WTC11 (cell line): ENCODE measurements at regions not wholly inside any gene's neighbourhood (a gene's known extent, or its start where the extent isn't known, plus 50 kb on each side); places are given as distances from the start of the nearest gene placed in this dataset.

Experiments used
- SMAD3 ChIP-seq: sonication (generic); formaldehyde crosslinking; IDR thresholded peaks from 2 replicates; pipeline ENCODE4 v1.8.0; 2022; ENCODE audit warnings: missing genetic modification reagents, mild to moderate bottlenecking, borderline replicate concordance
- TF ChIP-seq, protein P1 (sequence below): sonication (generic); formaldehyde crosslinking; IDR thresholded peaks from 2 replicates; pipeline ENCODE4 v1.8.1; 2023; ENCODE audit warnings: mild to moderate bottlenecking, missing genetic modification reagents, moderate library complexity
- TF ChIP-seq, protein P2 (sequence below): fragments of 200-600 bp; IDR thresholded peaks from 2 replicates; pipeline ENCODE4 v1.8.0; 2022; ENCODE audit warnings: antibody characterized with exemption
- TF ChIP-seq, protein P3 (sequence below): sonication (generic); formaldehyde crosslinking; IDR thresholded peaks from 2 replicates; pipeline ENCODE4 v1.8.0; 2022; ENCODE audit warnings: mild to moderate bottlenecking, missing genetic modification reagents

DNA sequence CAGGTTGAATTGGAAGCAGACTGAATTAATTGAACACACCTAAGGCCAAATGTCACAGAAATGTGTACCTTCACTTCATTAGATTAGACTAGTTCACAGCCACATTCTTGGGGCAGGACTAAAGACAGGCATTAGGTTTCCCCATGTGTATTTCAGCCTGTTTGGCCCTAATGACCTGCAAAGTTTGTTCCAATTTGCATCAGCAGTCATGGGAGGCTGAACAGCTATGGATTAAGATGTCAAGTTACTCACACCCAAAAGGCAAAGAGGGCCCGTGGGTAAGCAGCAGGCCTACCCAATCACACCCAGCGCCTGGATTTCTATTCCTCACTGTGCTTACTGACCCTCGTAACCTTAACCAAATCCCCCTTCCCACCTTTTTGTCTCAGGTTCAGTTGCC is 99.6 kb upstream of the RIOK3 start:
- TF ChIP-seq, protein P1, sequence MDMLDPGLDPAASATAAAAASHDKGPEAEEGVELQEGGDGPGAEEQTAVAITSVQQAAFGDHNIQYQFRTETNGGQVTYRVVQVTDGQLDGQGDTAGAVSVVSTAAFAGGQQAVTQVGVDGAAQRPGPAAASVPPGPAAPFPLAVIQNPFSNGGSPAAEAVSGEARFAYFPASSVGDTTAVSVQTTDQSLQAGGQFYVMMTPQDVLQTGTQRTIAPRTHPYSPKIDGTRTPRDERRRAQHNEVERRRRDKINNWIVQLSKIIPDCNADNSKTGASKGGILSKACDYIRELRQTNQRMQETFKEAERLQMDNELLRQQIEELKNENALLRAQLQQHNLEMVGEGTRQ (CRISPR knock-in tag), result no peak
- TF ChIP-seq, protein P2, sequence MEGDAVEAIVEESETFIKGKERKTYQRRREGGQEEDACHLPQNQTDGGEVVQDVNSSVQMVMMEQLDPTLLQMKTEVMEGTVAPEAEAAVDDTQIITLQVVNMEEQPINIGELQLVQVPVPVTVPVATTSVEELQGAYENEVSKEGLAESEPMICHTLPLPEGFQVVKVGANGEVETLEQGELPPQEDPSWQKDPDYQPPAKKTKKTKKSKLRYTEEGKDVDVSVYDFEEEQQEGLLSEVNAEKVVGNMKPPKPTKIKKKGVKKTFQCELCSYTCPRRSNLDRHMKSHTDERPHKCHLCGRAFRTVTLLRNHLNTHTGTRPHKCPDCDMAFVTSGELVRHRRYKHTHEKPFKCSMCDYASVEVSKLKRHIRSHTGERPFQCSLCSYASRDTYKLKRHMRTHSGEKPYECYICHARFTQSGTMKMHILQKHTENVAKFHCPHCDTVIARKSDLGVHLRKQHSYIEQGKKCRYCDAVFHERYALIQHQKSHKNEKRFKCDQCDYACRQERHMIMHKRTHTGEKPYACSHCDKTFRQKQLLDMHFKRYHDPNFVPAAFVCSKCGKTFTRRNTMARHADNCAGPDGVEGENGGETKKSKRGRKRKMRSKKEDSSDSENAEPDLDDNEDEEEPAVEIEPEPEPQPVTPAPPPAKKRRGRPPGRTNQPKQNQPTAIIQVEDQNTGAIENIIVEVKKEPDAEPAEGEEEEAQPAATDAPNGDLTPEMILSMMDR, result no peak
- TF ChIP-seq, protein P3, sequence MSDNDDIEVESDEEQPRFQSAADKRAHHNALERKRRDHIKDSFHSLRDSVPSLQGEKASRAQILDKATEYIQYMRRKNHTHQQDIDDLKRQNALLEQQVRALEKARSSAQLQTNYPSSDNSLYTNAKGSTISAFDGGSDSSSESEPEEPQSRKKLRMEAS, result no peak
- no peak for TF ChIP-seq SMAD3 (CRISPR knock-in tag)
